Umbilical cord (tissue), 1 donor: ENCODE measurements at regions not wholly inside any gene's neighbourhood (a gene's known extent, or its start where the extent isn't known, plus 50 kb on each side); places are given as distances from the start of the nearest gene placed in this dataset.
"Not testable (repeated sequence)": the region's sequence is repeated elsewhere in the genome, so short reads cannot be mapped to it uniquely, and the experiment has no call there.

Source experiments
- DNase-seq: peaks from one replicate; pipeline ENCODE4 v3.0.0-alpha.2; 2015; ENCODE audit warnings: low spot score

- no peak for DNase-seq
Observed at GRCh38 chr5:168097876-168098653, 193.4 kb upstream of the WWC1 start.

GRCh38 chr5:168101352-168101751 is 190.1 kb upstream of the WWC1 start:
- no peak for DNase-seq

- not testable (repeated sequence) for DNase-seq
Observed at GRCh38 chr5:168103018-168103417, 188.4 kb upstream of the WWC1 start.

- no peak for DNase-seq
Observed at GRCh38 chr5:168104350-168104749, 187.1 kb upstream of the WWC1 start.

GRCh38 chr5:168104811-168105481 is 186.5 kb upstream of the WWC1 start:
- no peak for DNase-seq

GRCh38 chr5:168106008-168106761 is 185.3 kb upstream of the WWC1 start:
- no peak for DNase-seq

- DNase-seq: peak; percentile 62
Observed at GRCh38 chr5:168109441-168109840, 182.0 kb upstream of the WWC1 start.

- no peak for DNase-seq
Observed at GRCh38 chr5:168110384-168110783, 181.1 kb upstream of the WWC1 start.

GRCh38 chr5:168110870-168111832 is 180.3 kb upstream of the WWC1 start:
- DNase-seq: no peak

GRCh38 chr5:168114444-168115017 is 176.9 kb upstream of the WWC1 start:
- no peak for DNase-seq

- no peak for DNase-seq
Observed at GRCh38 chr5:168117469-168117868, 174.0 kb upstream of the WWC1 start.

- DNase-seq: no peak
Observed at GRCh38 chr5:168118042-168118668, 173.3 kb upstream of the WWC1 start.

GRCh38 chr5:168120401-168121137 is 170.9 kb upstream of the WWC1 start:
- no peak for DNase-seq

GRCh38 chr5:168121138-168121494 is 170.3 kb upstream of the WWC1 start:
- no peak for DNase-seq

- DNase-seq: no peak
Observed at GRCh38 chr5:168123631-168124528, 167.6 kb upstream of the WWC1 start.

- DNase-seq: no peak
Observed at GRCh38 chr5:168125445-168126199, 165.8 kb upstream of the WWC1 start.

- no peak for DNase-seq
Observed at GRCh38 chr5:168126606-168127005, 164.8 kb upstream of the WWC1 start.

- no peak for DNase-seq
Observed at GRCh38 chr5:168128111-168128510, 163.3 kb upstream of the WWC1 start.
